ENCODE measurements at regions not wholly inside any gene's neighbourhood (a gene's known extent, or its start where the extent isn't known, plus 50 kb on each side); places are given as distances from the start of the nearest gene placed in this dataset.

- no peaks in the 10 kb centered on the region for H3K4me1 ChIP-seq (ENCODE audit: insufficient read depth)
- Mint-ChIP-seq H3K9me3 (no peaks in the 10 kb centered on the region; the same call in 2 of the 3 replicates), H3K27ac (no peak overlapping the region), H3K36me3 (ENCODE audit: low read depth) (no peaks in the 10 kb centered on the region), H3K27me3 (ENCODE audit: insufficient read depth, low read depth, poor library complexity) (peaks cover 7% of the 10 kb centered on the region), H3K4me1 (peaks cover 8% of the 10 kb centered on the region; the same call in 2 of the 3 replicates), H3K4me3 (no peak overlapping the region)
- TF ChIP-seq ETS1 (IDR thresholded peaks at IDR 0.05): no peak
- no peak for TF ChIP-seq CTCF (conservative IDR thresholded peaks at IDR 0.05; ENCODE audit: low read depth in 2 of 2)
- TF ChIP-seq ZNF331 (CRISPR knock-in tag; IDR thresholded peaks at IDR 0.05; ENCODE audit: low read depth): no peak
- TF ChIP-seq ZNF462 (CRISPR knock-in tag; IDR thresholded peaks at IDR 0.05): no peak
- no peak for TF ChIP-seq REST (IDR thresholded peaks at IDR 0.05; ENCODE audit: unreplicated experiment)
- no peak for TF ChIP-seq STAT1 (IDR thresholded peaks at IDR 0.05; ENCODE audit: unreplicated experiment)
- TF ChIP-seq POLR2AphosphoS5 (IDR thresholded peaks at IDR 0.05; ENCODE audit: low read depth): no peak
- TF ChIP-seq NANOG (IDR thresholded peaks at IDR 0.05; ENCODE audit: borderline replicate concordance): no peak
- no peak for TF ChIP-seq JUNB (IDR thresholded peaks at IDR 0.05; ENCODE audit: unreplicated experiment)
- TF ChIP-seq ZNF114 (CRISPR knock-in tag; IDR thresholded peaks at IDR 0.05): no peak
- H3K36me3 ChIP-seq (ENCODE audit: insufficient read depth): no peaks in the 10 kb centered on the region
- no peak for ATAC-seq
- DNase-seq (ENCODE audit: low spot score): no peak
- no peak overlapping the region for H3K4me2 ChIP-seq
- H4K20me1 ChIP-seq (replicated peaks; ENCODE audit: insufficient read depth): no peaks in the 10 kb centered on the region
- H3K79me2 ChIP-seq (replicated peaks; ENCODE audit: insufficient read depth): no peaks in the 10 kb centered on the region
- no peak overlapping the region for H2AFZ ChIP-seq
- H3K27me3 ChIP-seq (ENCODE audit: insufficient read depth): no peaks in the 10 kb centered on the region
- no peak overlapping the region for H3K4me3 ChIP-seq
- no peaks in the 10 kb centered on the region for H3F3A ChIP-seq (replicated peaks; ENCODE audit: low read depth)
- H3K9me2 ChIP-seq (ENCODE audit: insufficient read depth): peaks cover 6% of the 10 kb centered on the region; the same call in 1 of the 2 replicates
- no peak overlapping the region for H3K27ac ChIP-seq (ENCODE audit: low read depth)
These were observed 167.5 kb upstream of the ZC3H12A start for GRCh38 chr1:37306871-37307270.
